Activated T-cell treated with anti-CD3 and anti-CD28 coated beads, Interleukin-2, amount 50 U/mL, for 24 hours (primary cell): ENCODE measurements at regions not wholly inside any gene's neighbourhood (a gene's known extent, or its start where the extent isn't known, plus 50 kb on each side); places are given as distances from the start of the nearest gene placed in this dataset.

Source experiments
- DNase-seq: peaks from one replicate; pipeline ENCODE4 v3.0.0-alpha.2; 2020
- H3K27ac Mint-ChIP-seq: 2 replicates; pipeline ENCODE4 v1.8.0; 2020; ENCODE audit warnings: mild to moderate bottlenecking, mixed read lengths
- H3K27me3 Mint-ChIP-seq: 2 replicates; pipeline ENCODE4 v1.8.0; 2020; ENCODE audit warnings: mixed read lengths
- H3K36me3 Mint-ChIP-seq: 2 replicates; pipeline ENCODE4 v1.8.0; 2020; ENCODE audit warnings: low read depth, mixed read lengths
- H3K4me1 Mint-ChIP-seq: 2 replicates; pipeline ENCODE4 v1.8.0; 2020; ENCODE audit warnings: low read depth, mixed read lengths
- H3K4me3 Mint-ChIP-seq: 2 replicates; pipeline ENCODE4 v1.8.0; 2020; ENCODE audit warnings: mild to moderate bottlenecking, moderate library complexity, mixed read lengths
- H3K9me3 Mint-ChIP-seq: 2 replicates; pipeline ENCODE4 v1.8.0; 2020; ENCODE audit warnings: mixed read lengths

DNA sequence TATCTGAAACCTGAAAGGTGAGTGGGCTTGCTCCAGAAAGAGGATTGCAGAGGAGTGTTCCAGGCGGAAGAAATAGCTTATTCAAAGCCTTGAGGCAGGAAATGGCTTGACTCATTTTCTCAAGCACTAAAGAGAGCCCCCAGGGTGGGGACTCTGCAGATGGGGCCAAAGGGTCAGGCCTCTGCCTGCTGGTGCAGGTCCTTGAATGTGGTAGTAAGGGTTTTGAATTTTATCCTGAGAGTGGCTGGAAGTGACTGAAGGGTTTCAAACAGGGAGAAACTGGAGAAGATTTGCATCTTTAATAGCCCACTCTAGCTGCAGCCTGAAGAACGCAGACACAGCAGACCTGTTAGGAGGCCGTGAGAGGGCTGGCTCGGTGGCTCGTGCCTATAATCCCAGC lies 144.4 kb downstream of the CCT6B start:
- no peak for DNase-seq
- H3K27ac Mint-ChIP-seq, result no peak overlapping the region
- no peak overlapping the region for H3K4me3 Mint-ChIP-seq
- no peaks in the 10 kb centered on the region for H3K27me3 Mint-ChIP-seq
- peaks cover 4% of the 10 kb centered on the region for H3K4me1 Mint-ChIP-seq
- no peaks in the 10 kb centered on the region for H3K36me3 Mint-ChIP-seq
- H3K9me3 Mint-ChIP-seq, result no peaks in the 10 kb centered on the region

DNA sequence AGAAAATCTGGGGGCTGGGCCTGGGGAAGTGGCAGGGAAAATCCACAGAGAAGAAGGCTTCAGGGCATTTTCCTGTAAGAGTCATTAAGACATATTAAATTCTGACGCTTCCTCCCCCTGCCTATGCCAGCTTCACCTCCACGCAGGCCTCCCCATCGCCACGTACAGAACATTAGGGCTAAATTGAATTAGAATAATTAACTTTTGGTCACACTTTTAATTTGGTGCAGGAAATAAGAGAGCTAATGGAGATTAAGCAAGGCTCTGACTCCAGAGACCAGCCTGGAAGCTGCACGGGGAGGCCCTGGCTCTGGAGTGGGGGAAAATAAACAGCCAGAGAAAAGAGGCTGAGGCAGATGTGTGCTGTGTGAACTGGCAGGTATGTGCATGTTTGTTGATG lies 148.0 kb downstream of the CCT6B start:
- no peak overlapping the region for H3K27ac Mint-ChIP-seq
- H3K36me3 Mint-ChIP-seq, result no peaks in the 10 kb centered on the region
- H3K9me3 Mint-ChIP-seq, result no peaks in the 10 kb centered on the region
- no peak for DNase-seq
- H3K27me3 Mint-ChIP-seq, result peaks cover 1% of the 10 kb centered on the region
- H3K4me1 Mint-ChIP-seq, result peaks cover 1% of the 10 kb centered on the region
- H3K4me3 Mint-ChIP-seq, result no peak overlapping the region

DNA sequence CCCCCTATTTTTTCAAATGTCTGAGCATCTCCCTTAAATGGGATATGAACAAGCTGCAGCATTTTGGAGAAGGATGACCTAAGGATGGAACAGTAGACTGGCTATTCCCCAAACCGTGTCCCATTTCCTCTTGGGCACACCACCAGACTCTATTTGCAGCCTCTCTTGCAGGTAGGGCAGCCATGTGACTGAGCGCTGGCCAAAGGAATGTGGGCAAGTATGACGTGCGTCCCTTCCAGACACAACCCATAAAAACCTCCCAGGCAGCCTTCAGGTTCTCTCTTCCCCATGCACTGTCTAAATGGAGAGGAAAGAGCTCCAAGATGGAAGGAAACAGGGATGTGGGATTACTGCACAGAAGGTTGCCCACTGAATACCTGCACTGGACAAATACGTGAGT lies 149.7 kb downstream of the CCT6B start:
- H3K36me3 Mint-ChIP-seq, result no peaks in the 10 kb centered on the region
- no peak overlapping the region for H3K4me3 Mint-ChIP-seq
- no peak overlapping the region for H3K27ac Mint-ChIP-seq
- no peaks in the 10 kb centered on the region for H3K4me1 Mint-ChIP-seq
- DNase-seq, result no peak
- no peaks in the 10 kb centered on the region for H3K9me3 Mint-ChIP-seq
- H3K27me3 Mint-ChIP-seq, result peaks cover 9% of the 10 kb centered on the region

DNA sequence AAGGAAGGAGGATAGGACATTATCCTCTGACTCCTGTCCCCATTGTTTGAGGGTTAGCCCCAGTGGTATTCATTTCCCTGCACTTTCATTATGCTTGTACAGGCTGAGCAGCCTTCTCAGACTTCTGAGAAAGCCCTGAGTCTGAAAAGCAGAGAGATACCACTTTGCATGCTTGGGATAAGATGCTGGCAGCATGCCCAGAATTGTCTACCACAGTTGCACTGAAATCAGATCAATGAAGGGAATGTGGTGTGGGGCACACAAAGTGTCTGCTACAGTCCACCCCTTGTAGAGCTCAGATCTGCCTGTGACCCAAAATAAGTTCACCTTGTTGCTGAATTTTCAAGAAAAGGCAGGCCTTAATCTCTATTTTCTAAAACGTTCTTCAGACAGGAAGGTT lies 160.6 kb downstream of the CCT6B start:
- Mint-ChIP-seq H3K9me3 (no peaks in the 10 kb centered on the region), H3K27ac (no peak overlapping the region), H3K4me1 (no peaks in the 10 kb centered on the region), H3K36me3 (no peaks in the 10 kb centered on the region), H3K4me3 (no peak overlapping the region), H3K27me3 (peaks cover 38% of the 10 kb centered on the region)
- DNase-seq, result no peak

DNA sequence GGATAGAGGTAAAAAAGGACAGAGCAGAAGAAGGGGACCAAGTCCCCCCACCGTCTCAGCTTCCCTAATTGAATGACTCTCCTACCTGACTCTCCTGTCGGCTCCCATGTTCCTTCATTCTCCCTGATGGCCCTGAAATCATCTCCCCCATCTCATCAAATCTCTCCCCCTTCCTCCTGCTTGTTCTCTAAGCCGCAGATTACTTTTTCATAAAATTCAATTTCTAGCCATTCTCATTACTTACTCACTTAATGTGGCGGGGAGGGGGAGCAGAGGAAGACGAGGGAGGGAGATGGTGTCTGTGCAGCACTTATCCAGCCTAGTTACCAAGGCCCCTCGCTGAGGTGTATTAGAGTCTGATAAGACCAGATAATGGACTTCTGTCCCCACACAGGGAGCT lies 161.5 kb downstream of the CCT6B start:
- no peaks in the 10 kb centered on the region for H3K36me3 Mint-ChIP-seq
- peaks cover 38% of the 10 kb centered on the region for H3K27me3 Mint-ChIP-seq
- no peak overlapping the region for H3K4me3 Mint-ChIP-seq
- no peak for DNase-seq
- H3K4me1 Mint-ChIP-seq, result no peaks in the 10 kb centered on the region
- no peak overlapping the region for H3K27ac Mint-ChIP-seq
- no peaks in the 10 kb centered on the region for H3K9me3 Mint-ChIP-seq

DNA sequence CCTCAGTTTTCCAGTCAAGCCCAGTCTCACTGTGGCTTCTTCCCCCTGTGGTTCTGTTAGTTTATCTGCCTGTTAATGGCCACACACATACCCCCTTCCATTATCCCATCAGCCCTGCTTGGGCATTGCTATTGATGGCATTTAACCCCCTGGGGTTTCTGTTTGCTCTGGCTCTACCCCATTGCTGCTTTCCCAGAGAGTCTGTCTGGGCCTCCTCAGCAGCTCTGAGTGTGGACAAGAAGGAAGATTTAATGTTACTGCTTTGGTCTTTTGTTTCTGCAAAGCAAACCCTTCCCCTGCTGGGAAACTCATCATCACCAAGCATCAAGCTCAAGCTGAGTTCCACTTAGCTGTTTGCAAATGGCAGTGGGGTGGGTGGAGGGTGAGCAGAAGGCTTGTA lies 162.7 kb downstream of the CCT6B start:
- no peak for DNase-seq
- H3K9me3 Mint-ChIP-seq, result no peaks in the 10 kb centered on the region
- no peak overlapping the region for H3K4me3 Mint-ChIP-seq
- peaks cover 38% of the 10 kb centered on the region for H3K27me3 Mint-ChIP-seq
- no peaks in the 10 kb centered on the region for H3K36me3 Mint-ChIP-seq
- H3K4me1 Mint-ChIP-seq, result no peaks in the 10 kb centered on the region
- no peak overlapping the region for H3K27ac Mint-ChIP-seq

DNA sequence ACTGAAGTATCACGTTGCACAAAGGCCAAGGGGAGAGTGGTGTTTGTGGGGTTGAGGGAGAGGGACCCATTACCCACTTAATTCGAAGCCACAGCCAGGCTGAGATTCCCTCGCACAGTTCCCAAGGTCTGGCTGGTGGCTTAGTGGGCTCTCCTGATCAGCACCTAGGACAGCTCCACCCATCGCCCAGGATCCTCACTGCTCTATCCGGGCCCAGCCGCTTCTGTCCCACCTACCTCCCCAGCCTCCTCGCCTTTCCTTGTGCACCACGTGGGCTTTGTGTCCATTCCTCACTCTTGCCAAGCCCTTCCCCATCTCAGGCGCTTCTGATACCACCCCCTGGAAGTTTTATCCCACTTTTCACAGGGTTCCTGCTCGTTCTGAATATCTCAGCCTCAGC lies 163.5 kb downstream of the CCT6B start:
- Mint-ChIP-seq H3K27ac (no peak overlapping the region), H3K9me3 (no peaks in the 10 kb centered on the region), H3K36me3 (no peaks in the 10 kb centered on the region), H3K27me3 (peaks cover 35% of the 10 kb centered on the region), H3K4me1 (no peaks in the 10 kb centered on the region), H3K4me3 (no peak overlapping the region)
- peak; percentile 32 for DNase-seq

DNA sequence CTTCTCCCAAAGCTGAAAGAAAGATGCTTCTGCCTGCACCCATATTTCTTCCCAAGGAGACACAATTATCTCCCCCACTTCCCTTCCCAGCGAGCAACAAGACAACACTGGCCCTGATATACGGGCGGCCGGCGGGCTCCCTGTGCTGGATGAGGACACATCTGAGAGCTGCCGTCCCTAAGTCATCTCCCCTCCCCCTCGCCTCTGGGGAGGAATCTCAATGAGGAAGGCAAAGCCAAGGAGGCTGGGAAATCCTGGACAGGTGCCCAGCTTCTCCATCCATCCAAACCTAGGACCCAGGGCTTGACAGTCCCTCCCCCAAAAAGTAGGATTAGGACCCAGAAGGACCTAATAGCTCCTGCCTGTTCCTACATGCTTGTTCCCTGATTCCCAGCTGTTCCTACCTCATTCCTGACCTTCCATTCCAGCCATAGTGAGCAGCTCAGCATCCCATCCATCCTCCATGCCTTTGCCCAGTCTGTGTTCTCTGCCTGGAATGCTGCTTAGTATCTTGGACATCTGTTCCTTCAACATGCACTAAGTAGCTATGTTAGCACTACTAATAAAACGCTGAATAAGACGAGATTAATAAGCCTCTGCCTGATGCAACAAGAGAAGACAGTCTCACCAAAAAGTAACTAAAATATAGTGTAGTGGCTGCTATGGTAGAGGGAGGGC lies 167.9 kb downstream of the CCT6B start:
- Mint-ChIP-seq H3K4me1 (no peaks in the 10 kb centered on the region), H3K27ac (no peak overlapping the region), H3K27me3 (peaks cover 17% of the 10 kb centered on the region), H3K36me3 (no peaks in the 10 kb centered on the region), H3K4me3 (no peak overlapping the region), H3K9me3 (no peaks in the 10 kb centered on the region)
- DNase-seq, result no peak

DNA sequence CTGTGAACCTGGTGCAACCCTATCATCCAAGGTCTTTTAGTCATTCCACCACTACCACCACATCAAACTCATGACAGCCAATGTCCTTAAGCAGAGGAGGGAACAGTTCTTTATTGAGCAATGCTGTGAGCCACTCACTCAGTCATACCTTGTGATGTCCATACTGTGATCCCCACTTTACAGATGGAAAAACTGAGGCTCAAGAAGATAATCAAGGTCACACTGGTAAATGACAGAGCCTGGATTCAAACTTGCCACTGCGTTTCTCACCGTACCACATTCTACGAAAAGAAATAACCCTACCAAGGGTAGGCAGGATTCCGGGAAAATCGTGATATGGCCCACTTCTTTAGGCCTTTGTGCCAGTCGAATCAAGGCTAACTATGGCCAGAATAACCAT lies 172.6 kb downstream of the CCT6B start:
- DNase-seq, result no peak
- Mint-ChIP-seq H3K9me3 (no peaks in the 10 kb centered on the region), H3K27me3 (peaks cover 9% of the 10 kb centered on the region), H3K36me3 (no peaks in the 10 kb centered on the region), H3K4me3 (no peak overlapping the region), H3K4me1 (no peaks in the 10 kb centered on the region), H3K27ac (no peak overlapping the region)

DNA sequence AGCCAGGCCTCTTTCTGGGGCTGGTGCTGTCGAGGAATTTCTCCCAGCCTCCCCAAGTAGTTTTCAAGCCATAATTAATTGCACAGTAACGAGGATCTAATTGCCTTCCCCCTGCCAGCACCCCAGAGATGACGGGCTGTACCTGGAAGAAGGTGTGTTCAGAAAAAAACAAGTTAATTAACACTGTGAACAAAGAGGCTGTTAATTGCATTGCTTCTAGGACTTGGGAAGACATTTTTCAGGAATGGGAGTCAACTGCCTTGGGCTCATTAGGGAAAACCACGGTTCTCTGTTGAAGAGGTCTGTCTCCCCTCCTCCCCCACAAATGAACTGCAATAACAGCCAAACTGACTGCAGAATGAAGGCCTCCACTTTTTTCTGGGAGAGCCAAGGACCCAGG lies 176.7 kb downstream of the CCT6B start:
- Mint-ChIP-seq H3K27me3 (no peaks in the 10 kb centered on the region), H3K27ac (no peak overlapping the region), H3K9me3 (no peaks in the 10 kb centered on the region), H3K36me3 (no peaks in the 10 kb centered on the region), H3K4me3 (no peak overlapping the region), H3K4me1 (no peaks in the 10 kb centered on the region)
- DNase-seq, result no peak

DNA sequence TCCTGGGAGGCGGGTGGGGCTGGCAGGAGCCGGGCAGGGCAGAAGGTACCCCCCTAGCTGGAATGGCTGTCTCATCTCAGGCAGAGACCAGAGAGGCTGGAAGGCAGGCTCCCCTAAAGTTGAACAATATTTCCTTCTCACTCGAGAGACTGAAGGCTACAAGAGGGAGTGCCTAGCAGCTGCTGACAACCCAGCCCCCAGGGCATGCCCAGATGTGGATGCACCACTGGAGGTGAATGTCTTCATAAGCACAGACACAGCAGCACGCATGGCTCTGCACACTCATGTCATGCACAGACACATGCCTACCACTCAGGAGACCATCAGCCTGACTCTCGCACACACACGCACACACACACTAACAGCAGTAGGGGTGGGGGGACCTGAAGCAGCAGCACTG lies 179.0 kb downstream of the CCT6B start:
- Mint-ChIP-seq H3K9me3 (no peaks in the 10 kb centered on the region), H3K4me1 (no peaks in the 10 kb centered on the region), H3K27me3 (no peaks in the 10 kb centered on the region), H3K36me3 (no peaks in the 10 kb centered on the region), H3K27ac (no peak overlapping the region), H3K4me3 (no peak overlapping the region)
- no peak for DNase-seq

DNA sequence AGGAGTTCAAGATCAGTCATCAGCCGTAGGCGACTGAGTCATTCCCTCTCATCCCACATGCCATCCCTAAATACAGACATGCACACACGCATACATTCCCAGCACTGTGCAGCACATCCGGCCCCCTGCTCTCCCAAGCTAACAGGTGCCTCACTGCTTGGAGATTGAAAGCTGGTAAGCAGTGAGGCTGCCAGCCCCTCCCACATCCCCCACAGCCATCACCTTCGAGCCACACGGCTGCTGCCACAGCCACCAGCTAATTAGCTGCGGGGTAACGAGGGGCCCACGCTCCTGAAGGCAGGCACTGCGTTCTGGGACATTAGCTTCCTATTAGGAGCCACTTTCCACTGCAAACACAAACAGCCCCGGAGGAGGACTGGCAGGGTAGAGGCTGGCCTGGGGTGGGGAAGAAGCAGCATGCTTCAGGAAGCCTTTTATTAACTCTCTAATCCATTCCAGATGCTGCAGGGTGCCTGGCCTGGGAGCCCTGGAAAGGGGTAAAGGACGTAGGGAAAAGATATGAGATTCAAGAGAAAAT lies 179.6 kb downstream of the CCT6B start:
- H3K36me3 Mint-ChIP-seq, result no peaks in the 10 kb centered on the region
- no peaks in the 10 kb centered on the region for H3K27me3 Mint-ChIP-seq
- H3K27ac Mint-ChIP-seq, result no peak overlapping the region
- H3K9me3 Mint-ChIP-seq, result no peaks in the 10 kb centered on the region
- no peaks in the 10 kb centered on the region for H3K4me1 Mint-ChIP-seq
- no peak overlapping the region for H3K4me3 Mint-ChIP-seq
- DNase-seq, result no peak

DNA sequence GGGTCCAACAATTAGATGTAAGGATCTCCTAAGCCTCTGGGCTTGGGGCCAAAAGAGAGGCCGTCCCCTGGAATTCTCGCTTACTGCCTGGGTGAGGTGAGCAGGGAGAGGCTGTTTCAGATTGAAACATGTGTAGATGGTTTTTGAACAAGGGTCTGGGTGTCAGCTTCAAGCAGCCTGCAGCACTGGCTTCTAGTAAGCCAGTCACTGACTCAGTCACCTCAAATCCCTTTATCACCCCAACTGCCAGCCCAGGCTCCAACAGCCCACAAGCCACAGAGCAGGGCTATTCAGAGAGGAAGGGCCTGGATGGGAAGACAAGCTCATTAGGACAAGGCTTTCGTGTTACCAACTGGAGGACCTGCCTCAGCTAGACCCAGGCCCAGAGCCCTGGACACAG lies 180.2 kb downstream of the CCT6B start:
- Mint-ChIP-seq H3K36me3 (no peaks in the 10 kb centered on the region), H3K27me3 (peaks cover 2% of the 10 kb centered on the region), H3K4me1 (no peaks in the 10 kb centered on the region), H3K4me3 (no peak overlapping the region), H3K9me3 (no peaks in the 10 kb centered on the region), H3K27ac (no peak overlapping the region)
- DNase-seq, result no peak

DNA sequence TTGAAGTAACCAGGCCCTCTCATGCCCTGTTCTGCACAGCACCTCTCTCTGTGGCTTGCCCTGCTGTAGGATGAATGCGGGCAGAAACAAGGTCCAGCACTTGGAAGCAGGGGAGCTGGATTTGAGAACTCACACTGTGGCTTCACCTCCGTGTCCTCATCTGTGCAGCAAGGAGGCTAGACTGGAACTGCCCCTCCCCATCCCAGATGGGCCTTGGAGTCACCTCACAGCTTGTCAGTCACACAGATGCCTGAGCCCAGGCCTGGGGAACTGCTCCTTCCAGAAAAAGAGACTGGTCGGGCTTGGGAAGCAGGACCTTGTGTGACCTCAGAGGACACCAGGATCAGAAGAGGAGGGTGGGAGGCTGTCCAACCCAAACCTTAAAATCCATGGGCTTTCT lies 180.8 kb downstream of the CCT6B start:
- no peaks in the 10 kb centered on the region for H3K9me3 Mint-ChIP-seq
- H3K27ac Mint-ChIP-seq, result no peak overlapping the region
- H3K27me3 Mint-ChIP-seq, result peaks cover 4% of the 10 kb centered on the region
- no peaks in the 10 kb centered on the region for H3K4me1 Mint-ChIP-seq
- no peak overlapping the region for H3K4me3 Mint-ChIP-seq
- DNase-seq, result no peak
- H3K36me3 Mint-ChIP-seq, result no peaks in the 10 kb centered on the region

DNA sequence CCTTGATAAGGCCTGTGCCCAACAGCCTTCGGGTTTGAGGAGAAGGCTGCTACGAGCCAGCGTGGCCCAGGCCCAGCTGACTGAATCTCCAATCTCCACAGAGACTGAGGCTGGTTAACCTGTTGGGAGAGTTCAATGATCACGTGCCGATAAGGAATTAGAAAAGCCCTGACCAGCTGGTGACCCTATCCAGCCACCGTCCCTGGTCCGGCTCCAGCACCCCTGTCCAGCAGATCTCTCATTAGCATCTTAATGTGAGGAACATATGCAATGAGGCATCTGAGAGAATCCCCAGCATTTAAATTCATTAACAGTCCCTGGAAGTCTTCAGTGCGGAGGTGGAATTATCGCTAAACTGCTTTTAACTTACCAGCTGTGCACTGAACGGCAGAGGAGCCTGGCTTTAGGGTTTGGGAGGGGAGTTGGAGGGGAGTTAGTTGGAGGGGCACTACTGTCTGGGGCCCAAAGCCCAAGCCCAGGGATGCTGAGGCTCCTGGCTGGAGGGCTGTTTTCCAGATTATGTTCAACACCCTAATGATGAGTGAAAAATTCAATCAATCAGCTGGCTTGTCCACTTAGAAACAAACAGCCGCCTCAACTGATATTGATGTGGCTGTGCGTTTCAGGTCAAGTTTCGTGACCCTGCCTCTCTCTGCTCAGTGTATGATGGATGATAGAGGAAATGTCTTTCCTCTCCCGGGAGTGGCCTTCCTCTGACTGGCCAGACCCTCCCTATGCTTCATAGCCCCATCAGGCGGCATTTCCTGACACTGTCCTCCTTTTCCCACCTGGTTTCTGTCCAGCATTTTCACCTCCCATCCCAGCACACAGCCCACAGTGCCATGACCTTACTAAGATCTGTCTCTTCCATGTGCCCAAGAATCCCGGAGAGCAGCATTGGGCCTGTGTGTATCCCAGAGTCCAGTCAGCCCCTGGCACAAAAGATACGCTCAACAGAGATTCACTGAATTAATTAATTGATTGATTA lies 184.5 kb downstream of the CCT6B start:
- Mint-ChIP-seq H3K27ac (no peak overlapping the region), H3K27me3 (peaks cover 33% of the 10 kb centered on the region), H3K36me3 (no peaks in the 10 kb centered on the region), H3K4me3 (no peak overlapping the region), H3K4me1 (no peaks in the 10 kb centered on the region), H3K9me3 (no peaks in the 10 kb centered on the region)
- no peak for DNase-seq
